ENCODE measurements at regions not wholly inside any gene's neighbourhood (a gene's known extent, or its start where the extent isn't known, plus 50 kb on each side); places are given as distances from the start of the nearest gene placed in this dataset.
"Not testable (repeated sequence)": the region's sequence is repeated elsewhere in the genome, so short reads cannot be mapped to it uniquely, and the experiment has no call there.

GRCh38 chr14:35213869-35214387, 78.3 kb upstream of the PSMA6 start:
- no peak overlapping the region for H3K4me3 ChIP-seq (ENCODE audit: low read length)
- TF ChIP-seq, protein P1, sequence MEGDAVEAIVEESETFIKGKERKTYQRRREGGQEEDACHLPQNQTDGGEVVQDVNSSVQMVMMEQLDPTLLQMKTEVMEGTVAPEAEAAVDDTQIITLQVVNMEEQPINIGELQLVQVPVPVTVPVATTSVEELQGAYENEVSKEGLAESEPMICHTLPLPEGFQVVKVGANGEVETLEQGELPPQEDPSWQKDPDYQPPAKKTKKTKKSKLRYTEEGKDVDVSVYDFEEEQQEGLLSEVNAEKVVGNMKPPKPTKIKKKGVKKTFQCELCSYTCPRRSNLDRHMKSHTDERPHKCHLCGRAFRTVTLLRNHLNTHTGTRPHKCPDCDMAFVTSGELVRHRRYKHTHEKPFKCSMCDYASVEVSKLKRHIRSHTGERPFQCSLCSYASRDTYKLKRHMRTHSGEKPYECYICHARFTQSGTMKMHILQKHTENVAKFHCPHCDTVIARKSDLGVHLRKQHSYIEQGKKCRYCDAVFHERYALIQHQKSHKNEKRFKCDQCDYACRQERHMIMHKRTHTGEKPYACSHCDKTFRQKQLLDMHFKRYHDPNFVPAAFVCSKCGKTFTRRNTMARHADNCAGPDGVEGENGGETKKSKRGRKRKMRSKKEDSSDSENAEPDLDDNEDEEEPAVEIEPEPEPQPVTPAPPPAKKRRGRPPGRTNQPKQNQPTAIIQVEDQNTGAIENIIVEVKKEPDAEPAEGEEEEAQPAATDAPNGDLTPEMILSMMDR (IDR thresholded peaks at IDR 0.05; ENCODE audit: insufficient read depth, low read depth, low read length, missing control alignments): no peak
- DNase-seq (ENCODE audit: low read depth): peak; percentile 78

DNA sequence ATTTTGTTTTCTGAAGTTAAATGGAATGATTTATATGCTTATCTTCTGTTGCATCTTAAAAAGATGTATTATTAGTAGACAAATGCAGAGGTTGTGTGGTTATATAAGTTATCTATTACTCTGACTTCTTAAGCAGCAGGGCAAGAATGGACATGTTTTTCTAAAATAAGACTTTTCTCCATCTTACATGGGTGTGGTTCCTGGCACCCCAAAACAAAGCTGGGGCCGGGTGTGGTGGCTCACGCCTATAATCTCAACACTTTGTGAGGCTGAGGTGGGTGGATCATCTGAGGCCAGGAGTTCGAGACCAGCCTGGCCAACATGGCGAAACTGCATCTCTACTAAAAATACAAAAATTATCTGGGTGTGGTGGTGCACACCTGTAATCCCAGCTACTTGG, 77.8 kb upstream of the PSMA6 start:
- not testable (repeated sequence) for H3K4me3 ChIP-seq (ENCODE audit: low read length)
- DNase-seq (ENCODE audit: low read depth): peak; percentile 90

- no peak overlapping the region for H3K4me3 ChIP-seq (ENCODE audit: low read length)
- DNase-seq (ENCODE audit: low read depth): peak; percentile 64
- TF ChIP-seq, protein P1 (IDR thresholded peaks at IDR 0.05; ENCODE audit: insufficient read depth, low read depth, low read length, missing control alignments): peak; percentile 33
These were observed 76.9 kb upstream of the PSMA6 start for GRCh38 chr14:35215110-35215813.

DNA sequence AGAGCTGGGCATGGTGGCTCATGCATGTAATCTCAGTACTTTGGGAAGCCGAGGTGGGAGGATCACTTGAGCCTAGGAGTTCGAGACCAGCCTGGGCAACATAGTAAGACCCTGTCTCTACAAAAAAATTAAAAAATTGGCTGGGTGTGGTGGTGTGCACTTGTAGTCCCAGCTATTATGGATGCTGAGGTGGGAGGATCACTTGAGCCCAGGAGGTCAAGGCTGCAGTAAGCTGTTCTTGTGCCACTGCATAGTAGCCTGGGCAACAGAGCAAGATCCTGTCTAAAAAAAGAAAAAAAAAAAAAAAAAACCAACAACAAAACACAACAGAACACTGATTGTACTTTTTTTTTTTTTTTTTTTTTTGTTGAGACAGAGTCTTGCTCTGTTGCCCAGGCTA, 74.0 kb upstream of the PSMA6 start:
- H3K4me3 ChIP-seq (ENCODE audit: low read length); DNase-seq (ENCODE audit: low read depth): not testable (repeated sequence)

- no peak for DNase-seq (ENCODE audit: low read depth)
- TF ChIP-seq, protein P1 (IDR thresholded peaks at IDR 0.05; ENCODE audit: insufficient read depth, low read depth, low read length, missing control alignments): no peak
- H3K4me3 ChIP-seq (ENCODE audit: low read length): no peak overlapping the region
These were observed 73.2 kb upstream of the PSMA6 start for GRCh38 chr14:35218963-35219362.

DNA sequence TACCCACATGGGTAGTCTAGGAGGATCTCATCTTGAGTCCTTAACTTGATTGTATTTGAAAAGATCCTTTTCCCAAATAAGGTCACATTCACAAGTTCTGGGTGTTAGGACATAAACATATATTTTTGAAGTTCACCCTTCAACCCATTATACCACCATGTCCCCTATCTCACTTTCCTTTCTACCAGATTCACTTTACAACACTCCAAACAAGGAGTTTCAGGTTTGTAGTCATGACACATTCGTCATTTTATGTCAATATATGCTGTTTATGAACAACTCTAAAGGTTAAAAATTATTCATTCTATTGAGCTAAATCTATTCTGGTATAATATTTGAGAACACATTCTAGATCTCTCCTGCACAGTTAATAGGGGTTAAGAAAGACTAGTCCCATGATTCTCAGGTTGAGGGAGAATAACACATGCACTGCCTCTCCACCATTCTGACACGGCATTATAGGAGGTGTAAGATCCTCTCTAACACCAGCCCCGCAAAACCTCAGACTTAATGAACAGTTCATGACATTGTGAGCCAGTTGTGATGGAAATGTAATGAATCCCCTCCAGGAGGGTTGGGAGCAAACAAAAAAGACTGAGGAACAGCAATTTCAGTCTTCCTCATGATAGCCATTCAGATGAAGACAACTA, 72.0 kb upstream of the PSMA6 start:
- H3K4me3 ChIP-seq (ENCODE audit: low read length): no peak overlapping the region
- no peak for DNase-seq (ENCODE audit: low read depth)
- TF ChIP-seq, protein P1 (IDR thresholded peaks at IDR 0.05; ENCODE audit: insufficient read depth, low read depth, low read length, missing control alignments): no peak

GRCh38 chr14:35220920-35221319, 71.3 kb upstream of the PSMA6 start:
- TF ChIP-seq, protein P1 (IDR thresholded peaks at IDR 0.05; ENCODE audit: insufficient read depth, low read depth, low read length, missing control alignments): no peak
- H3K4me3 ChIP-seq (ENCODE audit: low read length): no peak overlapping the region
- DNase-seq (ENCODE audit: low read depth): no peak

DNA sequence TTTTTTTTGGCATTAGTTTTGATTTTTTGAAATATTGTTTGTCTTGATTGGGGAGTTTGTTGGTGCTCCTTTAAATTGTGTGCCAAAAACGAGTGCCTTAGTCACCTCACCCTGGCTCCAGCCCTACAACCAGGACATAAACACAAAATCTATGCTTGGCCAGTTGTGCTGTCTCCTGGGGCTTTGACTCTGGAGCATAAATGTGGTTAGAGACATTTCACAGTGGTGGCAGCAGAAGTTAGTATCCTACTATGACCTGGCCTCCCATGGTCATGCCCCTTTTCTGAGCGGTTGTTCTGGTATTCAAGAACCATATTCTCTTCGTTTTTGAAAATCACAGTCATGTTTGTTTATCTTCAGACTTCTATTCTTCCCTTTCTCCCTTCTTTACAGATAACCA, 70.7 kb upstream of the PSMA6 start:
- TF ChIP-seq, protein P1 (IDR thresholded peaks at IDR 0.05; ENCODE audit: insufficient read depth, low read depth, low read length, missing control alignments): no peak
- DNase-seq (ENCODE audit: low read depth): no peak
- H3K4me3 ChIP-seq (ENCODE audit: low read length): no peak overlapping the region

Measured in epithelial cell of esophagus (primary cell).